Epithelial cell of proximal tubule (primary cell): ENCODE measurements at regions not wholly inside any gene's neighbourhood (a gene's known extent, or its start where the extent isn't known, plus 50 kb on each side); places are given as distances from the start of the nearest gene placed in this dataset.
"Not testable (repeated sequence)": the region's sequence is repeated elsewhere in the genome, so short reads cannot be mapped to it uniquely, and the experiment has no call there.

Source experiments
- DNase-seq: peaks from one replicate; pipeline ENCODE4 v3.0.0-alpha.2; 2011; ENCODE audit warnings: low read depth
- H3K4me3 ChIP-seq: 2 replicates; pipeline ENCODE4 v1.5.1; 2011; ENCODE audit warnings: low read depth, mild to moderate bottlenecking, low read length
- TF ChIP-seq, protein P1 (sequence below): conservative IDR thresholded peaks from 2 replicates; pipeline ENCODE4 v1.5.1; 2012; ENCODE audit warnings: low read depth, mild to moderate bottlenecking, low read length

DNA sequence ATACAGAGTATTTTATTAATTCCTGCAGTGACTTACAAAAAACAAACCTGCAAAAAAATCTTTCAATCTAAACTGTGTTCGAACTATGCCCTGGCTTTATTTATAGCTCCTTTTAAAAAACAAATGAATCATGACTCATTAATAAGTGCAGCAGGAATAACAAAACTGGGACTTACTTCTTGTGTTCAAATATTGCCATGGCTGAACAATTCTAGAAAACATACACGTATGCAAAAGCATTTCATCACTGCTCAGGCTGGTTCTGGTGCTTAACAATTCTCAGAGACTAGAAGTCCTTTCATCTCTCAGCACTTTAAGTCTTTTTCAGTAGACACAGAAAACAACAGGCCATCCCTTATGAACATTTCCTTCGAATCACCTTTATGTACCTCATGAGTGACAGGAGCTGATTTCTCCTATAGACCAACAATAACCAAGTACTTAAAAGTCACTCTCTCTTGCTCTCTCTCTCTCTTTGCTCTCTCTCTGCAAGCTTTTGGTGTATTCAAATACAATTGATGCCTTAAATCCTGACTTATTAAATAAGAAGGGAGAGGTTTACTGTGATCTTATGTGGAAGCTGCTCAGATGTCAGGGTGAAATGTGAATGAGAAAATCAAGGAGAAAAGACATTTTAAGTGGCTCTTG is 268.8 kb downstream of the TTC8 start:
- peak; percentile 4 for DNase-seq
- no peak overlapping the region for H3K4me3 ChIP-seq
- TF ChIP-seq, protein P1, sequence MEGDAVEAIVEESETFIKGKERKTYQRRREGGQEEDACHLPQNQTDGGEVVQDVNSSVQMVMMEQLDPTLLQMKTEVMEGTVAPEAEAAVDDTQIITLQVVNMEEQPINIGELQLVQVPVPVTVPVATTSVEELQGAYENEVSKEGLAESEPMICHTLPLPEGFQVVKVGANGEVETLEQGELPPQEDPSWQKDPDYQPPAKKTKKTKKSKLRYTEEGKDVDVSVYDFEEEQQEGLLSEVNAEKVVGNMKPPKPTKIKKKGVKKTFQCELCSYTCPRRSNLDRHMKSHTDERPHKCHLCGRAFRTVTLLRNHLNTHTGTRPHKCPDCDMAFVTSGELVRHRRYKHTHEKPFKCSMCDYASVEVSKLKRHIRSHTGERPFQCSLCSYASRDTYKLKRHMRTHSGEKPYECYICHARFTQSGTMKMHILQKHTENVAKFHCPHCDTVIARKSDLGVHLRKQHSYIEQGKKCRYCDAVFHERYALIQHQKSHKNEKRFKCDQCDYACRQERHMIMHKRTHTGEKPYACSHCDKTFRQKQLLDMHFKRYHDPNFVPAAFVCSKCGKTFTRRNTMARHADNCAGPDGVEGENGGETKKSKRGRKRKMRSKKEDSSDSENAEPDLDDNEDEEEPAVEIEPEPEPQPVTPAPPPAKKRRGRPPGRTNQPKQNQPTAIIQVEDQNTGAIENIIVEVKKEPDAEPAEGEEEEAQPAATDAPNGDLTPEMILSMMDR = no peak

DNA sequence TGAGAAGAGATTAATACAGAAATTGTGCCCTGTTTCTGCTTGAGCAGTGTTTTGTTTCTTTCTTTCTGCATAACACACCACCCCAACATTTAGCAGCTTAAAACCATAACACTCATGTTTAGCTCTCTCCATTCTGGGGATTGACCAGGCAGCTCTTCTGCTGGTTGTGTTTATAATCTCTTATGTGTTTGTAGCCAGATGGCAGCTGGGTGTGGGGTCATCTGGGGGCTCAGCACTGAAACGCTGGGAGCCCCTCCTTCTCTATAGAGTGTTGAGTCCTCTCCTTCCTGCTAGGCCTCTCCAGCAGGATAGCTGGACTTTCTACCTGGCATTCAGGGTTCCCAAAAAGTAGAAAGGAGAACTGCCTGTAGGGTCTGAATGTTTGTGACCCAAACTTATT is 270.6 kb downstream of the TTC8 start:
- TF ChIP-seq, protein P1 = no peak

DNA sequence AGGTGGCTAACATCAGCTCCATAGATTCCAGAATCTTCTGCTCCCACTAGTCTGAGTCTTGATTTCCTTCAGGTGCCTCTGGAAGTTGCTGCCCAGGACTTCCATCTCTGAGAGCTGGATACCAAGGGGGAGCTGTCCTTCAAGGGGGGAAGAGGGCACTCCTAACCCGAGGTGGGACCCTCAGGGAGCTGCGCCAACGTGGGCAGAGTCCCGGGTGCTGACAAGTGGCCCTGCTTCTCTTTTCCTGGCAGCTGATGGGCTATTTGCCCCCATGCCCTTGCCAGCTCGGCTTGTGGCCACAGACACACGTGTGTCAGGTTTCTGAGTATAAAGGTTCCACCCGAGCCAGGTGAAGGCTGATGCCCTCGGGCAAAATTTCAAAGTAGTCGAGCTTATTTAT is 272.5 kb downstream of the TTC8 start:
- DNase-seq = no peak
- H3K4me3 ChIP-seq = no peak overlapping the region
- TF ChIP-seq, protein P1 = no peak

More for the DNA sequence above, 270.6 kb downstream of the TTC8 start:
- DNase-seq = no peak
- H3K4me3 ChIP-seq = no peak overlapping the region

DNA sequence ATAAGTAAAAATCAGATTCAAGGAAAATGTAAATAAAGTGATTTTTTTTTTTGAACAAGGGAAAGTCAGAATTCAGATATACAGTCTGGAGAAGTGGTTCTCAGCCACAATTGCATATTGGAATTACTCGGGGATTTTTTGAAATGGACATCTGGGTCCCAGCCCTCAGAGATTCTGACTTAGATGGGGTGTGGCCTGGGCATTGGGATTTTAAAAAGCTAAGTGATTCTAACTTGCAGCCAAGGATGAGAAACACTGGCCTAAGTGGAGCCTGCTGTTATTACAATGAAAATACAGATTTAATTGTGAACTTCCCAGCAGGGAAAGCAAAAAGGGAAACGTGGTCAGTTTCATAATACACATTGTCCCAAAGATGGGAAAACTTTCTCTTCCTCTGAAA is 273.8 kb downstream of the TTC8 start:
- TF ChIP-seq, protein P1 = no peak
- no peak for DNase-seq

DNA sequence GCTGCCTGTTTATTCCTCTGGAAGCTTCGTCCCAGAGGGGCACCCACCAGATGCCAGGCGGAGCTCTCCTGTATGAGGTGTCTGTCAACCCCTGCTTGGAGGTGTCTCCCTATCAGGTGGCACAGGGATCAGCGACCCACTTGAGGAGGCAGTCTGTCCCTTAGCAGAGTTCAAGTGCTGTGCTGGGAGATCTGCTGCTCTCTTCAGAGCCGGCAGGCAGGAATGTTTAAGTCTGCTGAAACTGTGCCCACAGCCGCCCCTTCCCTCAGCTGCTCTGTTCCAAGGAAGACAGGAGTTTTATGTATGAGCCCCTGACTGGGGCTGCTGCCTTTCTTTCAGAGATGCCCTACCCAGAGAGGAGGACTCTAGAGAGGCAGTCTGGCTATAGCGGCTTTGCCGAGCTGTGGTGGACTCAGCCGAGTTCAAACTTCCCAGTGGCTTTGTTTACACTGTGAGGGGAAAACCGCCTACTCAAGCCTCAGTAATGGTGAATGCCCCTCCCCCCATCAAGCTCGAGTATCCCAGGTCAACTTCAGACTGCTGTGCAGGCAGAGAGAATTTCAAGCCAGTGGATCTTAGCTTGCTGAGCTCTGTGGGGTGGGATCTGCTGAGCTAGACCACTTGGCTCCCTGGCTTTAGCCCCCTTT is 279.8 kb downstream of the TTC8 start:
- not testable (repeated sequence) for DNase-seq, H3K4me3 ChIP-seq

More for the DNA sequence above, 273.8 kb downstream of the TTC8 start:
- no peak overlapping the region for H3K4me3 ChIP-seq

DNA sequence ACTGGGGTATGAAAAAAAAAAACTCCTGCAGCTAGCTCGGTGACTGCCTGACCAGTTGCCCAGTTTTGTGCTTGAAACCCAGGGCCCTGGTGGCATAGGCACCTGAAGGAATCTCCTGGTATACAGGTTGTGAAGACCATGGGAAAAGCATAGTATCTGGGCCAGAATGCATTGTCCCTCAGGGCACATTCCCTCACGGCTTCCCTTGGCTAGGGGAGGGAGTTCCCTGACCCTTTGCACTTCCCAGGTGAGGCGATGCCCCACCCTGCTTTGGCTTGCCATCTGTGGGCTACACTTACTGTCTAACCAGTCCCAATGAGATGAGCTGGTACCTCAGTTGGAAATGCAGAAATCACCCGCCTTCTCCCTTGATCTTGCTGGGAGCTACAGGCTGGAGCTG is 280.4 kb downstream of the TTC8 start:
- not testable (repeated sequence) for H3K4me3 ChIP-seq, DNase-seq
